Transverse colon (tissue), 4 donors: ENCODE measurements at regions not wholly inside any gene's neighbourhood (a gene's known extent, or its start where the extent isn't known, plus 50 kb on each side); places are given as distances from the start of the nearest gene placed in this dataset.
"Not testable (repeated sequence)": the region's sequence is repeated elsewhere in the genome, so short reads cannot be mapped to it uniquely, and the experiment has no call there.

Source experiments
- POLR2AphosphoS5 ChIP-seq, 3 donors: sonication (generic); formaldehyde crosslinking; IDR thresholded peaks; one replicate each; pipeline ENCODE4 v1.6.1; 2016; ENCODE audit warnings: antibody characterized with exemption in 3 of 3
- TF ChIP-seq, protein P1 (sequence below), 5 experiments: fragments of 200-600 bp in 3 of 5; fragments of 450-650 bp in 2 of 5; sonication (generic) in 3 of 5; IDR thresholded peaks; 1 replicate in 2 of 5; 2 replicates in 3 of 5; pipeline ENCODE4 v1.5.1; 2016 to 2017; ENCODE audit warnings: antibody characterized with exemption in 5 of 5, inconsistent platforms in 3 of 5, mild to moderate bottlenecking in 2 of 5, moderate library complexity in 1 of 5

DNA sequence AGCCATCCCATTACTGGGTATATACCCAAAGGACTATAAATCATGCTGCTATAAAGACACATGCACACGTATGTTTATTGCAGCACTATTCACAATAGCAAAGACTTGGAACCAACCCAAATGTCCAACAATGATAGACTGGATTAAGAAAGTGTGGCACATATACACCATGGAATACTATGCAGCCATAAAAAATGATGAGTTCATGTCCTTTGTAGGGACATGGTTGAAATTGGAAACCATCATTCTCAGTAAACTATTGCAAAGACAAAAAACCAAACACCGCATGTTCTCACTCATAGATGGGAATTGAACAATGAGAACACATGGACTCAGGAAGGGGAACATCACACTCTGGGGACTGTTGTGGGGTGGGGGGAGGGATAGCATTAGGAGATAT, 85.7 kb upstream of the PPP2R5C start:
- TF ChIP-seq, protein P1, sequence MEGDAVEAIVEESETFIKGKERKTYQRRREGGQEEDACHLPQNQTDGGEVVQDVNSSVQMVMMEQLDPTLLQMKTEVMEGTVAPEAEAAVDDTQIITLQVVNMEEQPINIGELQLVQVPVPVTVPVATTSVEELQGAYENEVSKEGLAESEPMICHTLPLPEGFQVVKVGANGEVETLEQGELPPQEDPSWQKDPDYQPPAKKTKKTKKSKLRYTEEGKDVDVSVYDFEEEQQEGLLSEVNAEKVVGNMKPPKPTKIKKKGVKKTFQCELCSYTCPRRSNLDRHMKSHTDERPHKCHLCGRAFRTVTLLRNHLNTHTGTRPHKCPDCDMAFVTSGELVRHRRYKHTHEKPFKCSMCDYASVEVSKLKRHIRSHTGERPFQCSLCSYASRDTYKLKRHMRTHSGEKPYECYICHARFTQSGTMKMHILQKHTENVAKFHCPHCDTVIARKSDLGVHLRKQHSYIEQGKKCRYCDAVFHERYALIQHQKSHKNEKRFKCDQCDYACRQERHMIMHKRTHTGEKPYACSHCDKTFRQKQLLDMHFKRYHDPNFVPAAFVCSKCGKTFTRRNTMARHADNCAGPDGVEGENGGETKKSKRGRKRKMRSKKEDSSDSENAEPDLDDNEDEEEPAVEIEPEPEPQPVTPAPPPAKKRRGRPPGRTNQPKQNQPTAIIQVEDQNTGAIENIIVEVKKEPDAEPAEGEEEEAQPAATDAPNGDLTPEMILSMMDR (IDR thresholded peaks at IDR 0.05): not testable (repeated sequence)
- not testable (repeated sequence) for TF ChIP-seq POLR2AphosphoS5 (IDR thresholded peaks at IDR 0.05)
